GM12892 (cell line): ENCODE measurements at regions not wholly inside any gene's neighbourhood (a gene's known extent, or its start where the extent isn't known, plus 50 kb on each side); places are given as distances from the start of the nearest gene placed in this dataset.

Source experiments
- POLR2A ChIP-seq: IDR thresholded peaks from 2 replicates; pipeline ENCODE4 v1.6.1; 2011; ENCODE audit warnings: low read depth, low read length, control low read depth
- POLR2AphosphoS5 ChIP-seq: IDR thresholded peaks from 2 replicates; pipeline ENCODE4 v1.6.1; 2011; ENCODE audit warnings: low read depth, low read length, control low read depth

DNA sequence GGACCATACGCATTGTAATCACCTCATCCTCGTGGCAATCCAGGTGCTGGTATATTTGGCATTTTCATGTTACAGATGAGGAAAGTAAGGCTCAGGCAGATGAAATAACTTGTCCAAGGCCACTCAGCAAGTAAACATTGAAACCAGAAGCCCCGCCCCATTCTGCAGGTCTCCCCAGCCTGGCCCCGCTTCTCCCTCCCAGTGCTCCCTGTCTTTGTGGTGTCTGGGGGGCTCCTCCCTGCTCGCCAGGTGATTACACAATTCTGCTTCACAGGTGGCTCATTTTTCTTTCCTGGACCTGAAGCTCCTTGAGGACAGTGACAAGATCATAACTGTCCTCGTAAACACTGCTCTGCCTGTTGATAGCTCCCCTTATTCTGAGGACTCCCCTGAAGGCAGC, 531.5 kb upstream of the B3GAT1 start:
- TF ChIP-seq POLR2A (no peak), POLR2AphosphoS5 (no peak)
